NCI-H2107 (cell line): ENCODE measurements at regions not wholly inside any gene's neighbourhood (a gene's known extent, or its start where the extent isn't known, plus 50 kb on each side); places are given as distances from the start of the nearest gene placed in this dataset.
"Not testable (repeated sequence)": the region's sequence is repeated elsewhere in the genome, so short reads cannot be mapped to it uniquely, and the experiment has no call there.

Source experiments
- DNase-seq: peaks from one replicate; lab custom pipeline; 2025; lab: John Stamatoyannopoulos, UW

DNA sequence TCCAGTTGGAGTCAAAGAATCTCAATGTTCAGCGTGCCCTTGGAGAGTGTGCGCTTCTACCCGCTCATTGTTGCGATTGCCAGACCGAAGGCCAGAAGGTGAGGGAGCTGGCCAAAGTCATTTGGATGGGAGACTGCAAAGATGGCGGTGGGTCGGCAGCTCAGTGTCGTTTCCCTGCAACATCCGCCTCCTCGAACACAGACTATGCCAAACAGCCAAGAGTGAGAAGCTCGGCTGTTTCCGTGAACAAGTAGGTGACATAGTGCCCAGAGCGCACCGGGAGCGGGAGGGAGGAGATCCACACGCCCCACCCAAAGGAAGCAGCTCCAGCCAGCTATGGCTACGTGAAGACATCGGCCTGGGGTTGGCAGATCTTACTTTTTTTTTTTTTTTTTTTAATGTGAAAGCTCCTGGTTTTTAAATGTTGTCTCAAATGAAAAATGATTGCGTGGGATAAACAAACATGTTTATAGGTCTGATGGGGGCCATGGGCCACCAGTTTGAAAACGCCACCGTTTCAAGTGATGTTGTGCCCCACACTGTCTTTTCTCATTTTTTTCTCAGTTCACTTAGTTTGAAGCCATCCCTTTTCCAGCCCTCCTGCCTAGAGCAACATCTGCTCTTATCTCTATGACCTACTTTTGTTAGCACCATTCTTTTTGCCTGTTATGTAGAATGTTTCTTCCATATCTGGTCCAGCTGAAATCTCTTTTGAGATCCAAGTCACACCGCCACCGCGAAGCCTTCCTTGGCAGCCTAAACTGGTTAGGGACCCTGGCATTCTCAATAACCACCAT, 682.4 kb downstream of the RNF144A start:
- DNase-seq: no peak

DNA sequence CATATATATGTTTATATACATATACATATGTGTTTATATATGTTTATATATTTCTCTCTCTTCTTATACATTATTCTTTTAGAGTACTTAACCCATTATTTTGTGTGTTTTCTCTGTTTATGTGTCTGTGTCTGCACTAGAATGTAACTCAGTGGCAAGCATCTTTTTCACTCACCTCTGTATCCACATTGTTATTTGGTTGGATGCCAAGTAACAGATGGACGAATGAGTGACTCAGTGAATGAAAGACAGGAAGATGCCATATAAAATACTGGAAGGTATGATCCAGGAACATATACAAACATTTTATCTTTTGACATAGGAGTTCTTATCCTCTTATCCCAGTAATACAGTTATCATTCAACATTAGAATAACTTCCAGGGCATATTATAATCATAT, 684.8 kb downstream of the RNF144A start:
- no peak for DNase-seq

DNA sequence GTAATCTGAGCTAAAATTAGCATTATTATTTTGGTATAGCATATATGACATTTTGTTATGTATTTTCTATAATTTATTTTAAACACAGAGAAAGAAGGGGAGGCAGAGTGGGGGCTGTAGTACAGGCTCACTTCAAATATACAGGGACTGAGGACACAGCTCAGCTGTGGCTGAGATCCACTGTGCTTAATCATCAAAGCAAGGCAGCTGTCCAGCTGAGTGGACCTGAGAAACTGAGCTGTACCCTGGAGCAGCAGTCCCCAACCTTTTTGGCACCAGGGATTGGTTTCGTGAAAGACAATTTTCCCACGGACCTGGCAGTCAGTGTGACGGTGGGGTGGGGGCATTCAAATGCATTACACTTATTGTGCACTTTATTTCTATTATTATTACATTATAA, 687.2 kb downstream of the RNF144A start:
- no peak for DNase-seq

DNA sequence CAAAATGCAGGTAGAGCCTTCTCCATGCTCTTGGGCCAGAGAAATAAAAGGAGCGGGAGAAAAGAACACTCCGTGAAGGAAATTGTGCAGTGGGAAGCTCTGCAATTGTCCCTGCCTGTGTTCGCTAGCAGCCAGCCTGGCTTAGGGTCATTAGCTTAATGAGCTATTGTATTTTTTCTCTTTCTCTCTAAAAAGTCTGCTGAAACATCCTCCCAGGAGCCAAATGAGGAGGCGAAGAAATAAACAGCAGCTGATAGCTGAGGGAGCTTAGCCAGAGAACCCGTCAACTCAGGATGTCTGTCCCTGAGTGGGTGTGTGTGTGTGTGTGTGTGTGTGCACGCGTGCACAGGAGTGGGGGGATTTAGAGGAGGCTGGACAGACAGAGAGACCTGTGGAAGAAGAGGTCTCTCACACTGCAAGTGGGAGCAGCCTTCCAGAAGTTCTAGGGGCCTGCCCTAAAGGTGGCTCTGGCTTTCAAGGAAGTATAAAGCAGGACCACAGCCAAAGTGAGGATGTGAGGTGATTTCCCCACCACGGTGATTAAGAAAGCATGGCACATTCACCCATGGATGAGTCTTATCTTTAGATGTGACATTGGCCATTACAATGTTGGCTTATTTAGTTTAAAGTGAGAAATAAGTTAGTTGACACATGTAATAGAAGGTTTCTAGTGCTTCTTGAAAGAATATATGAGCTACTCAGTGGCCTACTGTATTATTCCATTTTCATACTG, 690.4 kb downstream of the RNF144A start:
- DNase-seq: no peak

DNA sequence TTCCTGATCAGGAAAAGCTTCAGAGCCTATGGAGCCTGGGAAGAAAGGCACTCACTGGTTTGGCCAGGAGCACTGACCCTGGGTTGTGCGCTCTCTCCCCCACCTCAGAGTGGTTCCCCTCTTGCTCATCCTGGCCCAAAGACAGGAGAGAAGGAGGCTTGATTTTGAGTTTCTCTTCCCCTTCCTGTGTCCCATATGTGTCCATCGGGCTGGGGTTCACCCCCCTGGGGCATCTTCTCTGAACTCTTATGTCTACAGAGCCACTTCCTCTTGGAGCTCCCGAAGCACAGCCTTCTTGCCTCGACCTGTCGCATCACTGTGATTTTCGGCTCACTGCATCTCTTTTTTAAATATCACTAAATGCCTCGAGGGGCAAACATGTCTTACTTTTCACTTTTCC, 692.3 kb downstream of the RNF144A start:
- DNase-seq: no peak

DNA sequence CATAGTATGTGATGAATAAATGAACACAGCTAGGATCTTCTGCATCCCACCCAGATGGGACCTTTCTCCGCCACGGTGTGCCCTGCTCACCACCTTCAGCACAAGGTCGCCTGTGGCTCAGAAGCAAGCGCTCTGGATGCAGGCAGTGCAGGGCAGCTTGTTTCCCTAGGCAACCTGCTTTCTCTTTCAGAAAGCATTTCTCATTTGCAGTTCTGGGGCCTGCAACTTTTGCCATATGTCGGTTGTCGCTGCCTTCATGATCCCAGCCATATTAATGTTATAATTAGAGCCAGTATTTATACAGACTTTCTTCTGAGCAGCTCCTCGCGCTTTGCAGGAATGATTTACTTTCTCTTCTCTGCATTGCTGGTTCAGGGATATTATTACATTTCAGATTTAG, 692.8 kb downstream of the RNF144A start:
- DNase-seq: no peak

DNA sequence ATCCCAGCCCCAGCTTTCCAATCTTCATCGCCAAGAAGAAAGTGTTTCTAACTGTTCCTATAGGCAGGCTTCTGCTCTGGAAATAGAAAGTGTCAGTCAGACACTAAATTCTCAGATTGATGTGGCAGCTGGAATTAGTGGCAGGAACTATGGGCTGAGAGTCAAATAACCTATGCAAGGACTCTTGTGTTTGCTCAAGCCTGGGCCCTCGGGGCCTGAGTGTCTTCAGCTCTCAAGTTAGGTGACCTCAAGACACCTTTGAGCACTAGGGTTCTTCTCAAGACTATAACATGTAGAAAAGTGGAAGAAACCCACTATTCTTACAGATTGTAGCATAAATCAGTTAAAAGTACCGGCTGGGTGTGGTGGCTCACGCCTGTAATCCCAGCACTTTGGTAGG, 694.5 kb downstream of the RNF144A start:
- DNase-seq: no peak

DNA sequence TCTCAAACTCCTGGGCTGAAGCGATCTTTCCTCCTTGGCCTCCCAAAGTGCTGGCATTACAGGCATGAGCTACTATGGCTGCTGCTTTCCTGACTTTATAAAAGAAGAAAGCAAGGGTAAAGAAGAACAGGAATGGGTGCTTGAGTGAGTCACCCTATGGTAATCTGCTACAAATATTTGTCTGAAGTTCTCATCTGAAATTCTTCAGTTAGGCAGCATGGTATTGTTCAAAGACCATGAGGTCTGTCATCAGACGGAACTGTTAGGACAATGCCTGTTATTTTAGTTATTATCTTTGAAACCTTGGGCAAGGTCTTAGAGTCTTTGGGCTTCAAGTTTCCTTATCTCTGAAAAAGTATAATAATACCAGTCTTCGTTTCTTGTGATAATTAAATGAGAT, 695.8 kb downstream of the RNF144A start:
- DNase-seq: no peak

DNA sequence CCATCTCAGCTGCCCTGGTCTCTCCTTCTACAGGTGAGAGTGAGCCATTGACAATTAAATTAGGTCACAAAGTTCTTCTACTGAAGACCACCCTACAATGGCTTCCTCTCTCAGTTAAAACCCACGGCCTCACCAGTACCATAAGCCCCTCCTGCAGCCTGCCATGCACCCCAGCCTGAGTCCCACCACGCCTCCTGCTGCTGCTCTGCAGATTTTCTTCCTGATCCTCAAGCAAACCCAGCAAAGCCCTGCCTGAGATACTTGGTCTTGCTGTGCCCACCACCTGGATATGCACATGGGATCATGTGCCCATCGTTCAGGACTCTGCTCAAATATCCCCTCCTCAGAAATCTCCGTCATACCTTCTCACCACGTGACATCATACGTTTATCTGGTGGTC, 696.6 kb downstream of the RNF144A start:
- no peak for DNase-seq

DNA sequence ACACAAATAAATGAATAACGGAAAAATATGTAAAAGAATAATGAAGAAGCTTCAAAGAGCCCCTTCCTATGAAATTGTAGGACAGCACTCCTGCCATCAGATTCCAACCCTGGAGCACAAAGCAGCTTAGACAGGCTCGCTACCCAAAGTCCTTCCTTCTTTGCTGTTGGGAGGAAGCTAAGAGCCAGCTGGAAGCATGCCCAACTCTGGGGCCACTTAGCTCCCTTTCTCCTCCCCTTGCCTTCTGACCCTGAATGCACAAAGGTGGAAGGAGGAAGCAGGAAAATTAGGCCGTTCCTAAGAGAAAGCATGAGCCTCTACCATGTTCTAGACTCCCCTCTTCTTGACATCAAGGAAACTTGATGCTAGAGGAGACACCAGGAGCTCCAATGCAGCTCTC, 700.8 kb downstream of the RNF144A start:
- no peak for DNase-seq

DNA sequence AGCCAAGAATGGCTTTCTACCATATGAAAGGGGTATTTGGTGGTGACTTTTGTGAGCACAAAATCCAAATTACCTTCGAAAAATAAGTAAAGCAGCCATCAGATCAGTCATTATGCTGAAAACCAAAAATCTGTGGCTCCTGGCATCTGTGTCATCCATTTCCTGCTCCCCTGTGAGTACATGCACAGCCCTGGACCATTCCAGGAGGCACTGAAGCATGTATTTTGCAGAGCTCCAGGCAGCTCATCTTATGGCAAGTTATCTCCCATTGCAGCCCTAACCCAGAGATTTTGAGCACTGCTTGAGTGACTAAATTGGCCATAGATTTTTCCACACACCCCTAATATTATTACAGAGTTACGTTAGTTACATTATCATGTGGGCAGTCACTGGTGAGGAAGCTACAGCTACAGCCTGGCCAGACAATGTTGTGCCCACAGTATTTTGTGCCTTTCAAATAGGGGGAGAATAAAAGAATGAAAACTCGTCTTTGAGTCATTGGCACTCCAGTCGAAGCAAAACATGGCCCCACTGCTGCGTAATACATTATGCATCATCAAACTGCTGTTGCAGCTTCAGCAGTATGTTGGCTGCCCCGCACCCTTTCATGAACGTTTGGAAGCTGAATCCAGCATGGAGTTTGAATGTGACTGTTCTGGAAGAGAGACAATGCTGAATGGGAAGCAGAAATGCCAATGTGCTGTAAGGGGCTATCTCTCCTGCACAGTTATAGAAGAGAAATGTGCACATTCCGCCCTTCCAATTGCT, 702.2 kb downstream of the RNF144A start:
- DNase-seq: no peak

DNA sequence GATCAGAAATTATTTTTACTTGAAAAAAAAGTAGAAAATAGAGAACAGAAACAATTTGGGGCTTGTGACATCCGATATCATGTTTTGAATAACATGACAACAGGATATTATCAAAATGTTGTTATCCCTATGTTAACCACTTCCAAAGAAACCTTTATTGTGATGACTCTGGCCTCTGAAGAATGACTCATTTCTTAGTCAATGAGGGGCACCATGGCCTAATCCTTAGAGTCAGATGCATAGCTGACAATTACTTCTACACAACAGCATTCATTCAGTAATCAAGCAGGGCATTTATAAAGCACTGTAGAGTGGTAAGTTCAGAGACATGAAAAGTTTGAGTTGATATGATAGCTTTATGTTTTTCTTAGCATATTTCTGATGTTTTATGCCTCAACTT, 703.0 kb downstream of the RNF144A start:
- DNase-seq: no peak

DNA sequence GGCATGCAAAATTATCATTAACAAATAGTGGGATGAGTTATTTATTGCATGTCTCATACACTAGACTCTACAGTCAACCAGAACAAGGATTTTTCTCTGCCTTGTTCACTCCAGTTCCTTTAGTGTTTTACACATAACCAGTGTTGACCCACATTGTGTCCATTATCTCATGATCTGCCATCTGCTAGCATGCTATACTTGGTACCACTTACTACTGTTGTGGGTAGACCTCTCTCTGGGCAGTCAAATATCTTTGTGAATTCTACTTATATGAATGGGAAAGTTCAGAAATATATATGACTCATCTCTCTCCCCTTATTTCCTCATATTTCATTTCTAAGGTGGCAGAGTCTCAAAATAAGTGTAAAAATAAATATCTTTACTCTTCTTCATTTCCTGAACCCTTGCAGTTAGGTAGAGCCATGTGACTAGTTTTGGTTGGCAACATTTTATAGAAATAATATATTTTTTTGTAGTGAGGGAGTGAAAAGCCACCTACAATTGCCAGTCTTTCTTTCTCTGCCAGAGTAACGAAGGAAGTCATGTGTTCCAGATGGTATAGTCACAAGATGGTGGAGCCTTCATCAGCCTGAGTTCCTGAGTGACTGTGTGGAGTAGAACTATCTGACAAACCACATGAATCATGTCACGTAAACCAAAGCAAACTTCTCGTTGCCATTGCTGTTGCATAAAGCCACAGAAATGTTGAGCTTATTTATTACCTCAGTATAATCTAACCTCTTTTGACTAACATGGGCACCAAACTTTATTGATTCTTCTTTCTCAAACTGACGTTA, 704.0 kb downstream of the RNF144A start:
- no peak for DNase-seq

DNA sequence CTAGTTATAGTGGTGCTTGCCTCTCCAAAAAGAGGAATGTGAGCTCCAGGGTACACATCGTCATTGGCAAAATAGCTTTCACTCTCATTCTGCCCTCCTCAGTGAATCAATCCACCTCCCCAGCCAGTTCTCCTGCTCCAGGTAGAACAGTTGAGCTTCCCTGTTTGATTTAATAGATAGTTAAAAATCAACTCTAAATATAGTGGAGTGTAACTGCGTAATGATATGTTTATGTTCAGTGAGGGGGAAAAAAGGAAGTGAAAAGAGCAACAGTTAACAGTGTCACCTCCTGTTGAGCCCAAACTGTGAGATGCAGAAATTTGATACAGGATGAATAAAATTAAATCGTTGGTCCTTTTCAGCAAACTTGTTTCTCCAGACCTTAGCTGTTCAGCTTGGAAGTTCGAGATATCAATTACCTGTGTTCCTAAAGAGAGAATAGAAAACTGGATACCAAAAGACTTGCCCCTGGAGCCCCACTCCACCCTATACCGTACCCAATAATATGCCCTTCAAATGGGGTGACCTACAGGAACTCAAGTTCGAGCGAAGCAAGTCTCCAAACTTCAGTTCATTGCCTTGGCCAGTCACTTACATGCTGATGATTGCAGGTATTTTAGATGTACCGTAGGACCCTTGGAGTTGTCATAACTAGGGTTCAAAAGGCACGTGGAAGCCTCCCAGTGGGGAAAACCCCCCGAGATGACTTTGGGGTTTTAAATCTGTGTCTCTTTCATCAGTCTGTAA, 708.4 kb downstream of the RNF144A start:
- DNase-seq: no peak

DNA sequence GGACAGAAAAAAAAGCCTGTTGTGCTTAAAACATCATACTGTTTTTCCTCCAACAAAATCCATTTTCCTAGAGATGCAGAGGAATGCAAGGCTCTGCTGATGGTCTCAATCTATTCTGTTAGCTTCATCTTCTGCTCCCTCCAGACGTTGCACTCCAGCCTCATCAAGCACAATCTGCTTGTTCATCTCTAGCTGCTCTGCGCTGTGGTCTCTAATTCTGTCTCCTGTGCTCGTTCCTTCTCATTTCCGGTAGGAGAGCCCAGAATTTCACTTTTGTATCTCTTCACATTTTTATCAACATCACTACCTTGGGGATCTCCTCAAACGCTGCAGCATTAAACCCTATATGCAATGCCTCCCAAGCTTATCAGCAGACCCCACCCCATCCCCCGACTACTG, 708.9 kb downstream of the RNF144A start:
- DNase-seq: no peak

DNA sequence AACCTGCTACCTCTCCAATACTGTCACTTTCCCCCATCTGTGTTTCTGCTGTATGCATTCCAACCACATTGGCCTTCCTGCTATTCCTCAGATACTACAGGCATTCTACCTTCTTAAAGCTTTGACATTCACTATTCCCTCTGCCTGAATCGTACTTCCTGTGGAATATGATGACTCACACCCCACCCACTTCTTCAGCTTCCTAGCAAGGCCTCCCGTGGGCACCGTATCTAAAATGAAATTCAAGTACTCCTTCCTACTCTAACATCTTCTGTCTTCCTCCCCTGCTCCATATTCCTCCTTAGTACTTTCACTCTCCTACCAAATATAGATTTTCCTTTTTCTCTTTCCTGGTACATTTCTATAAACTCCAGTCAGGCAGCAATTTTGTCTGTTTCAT, 710.4 kb downstream of the RNF144A start:
- no peak for DNase-seq

DNA sequence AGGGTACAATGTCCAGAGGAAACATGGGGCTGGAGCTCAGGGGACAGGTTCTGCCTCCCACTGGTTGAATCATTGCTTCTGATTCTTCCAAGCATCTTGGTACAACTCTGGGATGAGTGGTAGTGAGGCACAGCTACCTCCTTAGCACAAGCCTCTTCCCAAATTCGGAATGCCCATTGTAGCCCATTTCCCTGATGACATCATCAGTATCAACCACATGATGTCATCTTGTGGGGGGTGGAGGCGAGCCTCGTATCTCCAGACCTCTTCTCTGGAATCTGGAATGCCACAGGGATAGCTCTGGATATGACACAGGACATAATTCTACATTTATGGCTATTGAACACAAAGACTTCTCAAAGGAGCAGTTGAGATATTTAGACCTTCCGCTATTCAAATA, 715.2 kb downstream of the RNF144A start:
- no peak for DNase-seq

DNA sequence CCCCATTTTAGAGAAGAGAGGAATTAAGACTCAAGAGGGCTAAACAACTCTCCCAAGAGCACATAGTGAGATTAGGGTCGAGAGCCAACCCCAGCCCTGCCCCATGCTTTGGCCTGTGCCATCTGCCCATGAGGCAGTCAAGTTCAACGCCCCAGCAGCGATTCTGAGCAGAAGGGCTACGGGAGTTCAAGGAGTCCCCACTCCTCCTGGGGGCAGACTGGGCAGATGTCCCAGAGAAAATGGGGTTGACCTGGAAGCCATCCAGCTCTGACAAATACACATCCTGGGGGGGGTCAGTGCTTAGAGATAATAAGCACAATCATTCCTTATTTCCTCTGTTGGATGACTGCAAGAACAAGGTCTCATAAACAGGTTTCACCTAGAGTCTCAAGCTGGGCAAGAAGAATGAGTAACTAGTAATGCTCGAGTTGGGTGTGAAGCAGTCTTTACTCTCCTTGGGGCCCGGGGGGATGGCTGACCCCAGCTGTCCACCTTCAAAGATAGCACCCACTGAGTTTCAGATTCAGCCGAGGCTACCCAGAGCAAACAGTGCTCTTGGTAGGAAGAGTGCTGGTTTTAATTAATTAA, 716.4 kb downstream of the RNF144A start:
- no peak for DNase-seq

DNA sequence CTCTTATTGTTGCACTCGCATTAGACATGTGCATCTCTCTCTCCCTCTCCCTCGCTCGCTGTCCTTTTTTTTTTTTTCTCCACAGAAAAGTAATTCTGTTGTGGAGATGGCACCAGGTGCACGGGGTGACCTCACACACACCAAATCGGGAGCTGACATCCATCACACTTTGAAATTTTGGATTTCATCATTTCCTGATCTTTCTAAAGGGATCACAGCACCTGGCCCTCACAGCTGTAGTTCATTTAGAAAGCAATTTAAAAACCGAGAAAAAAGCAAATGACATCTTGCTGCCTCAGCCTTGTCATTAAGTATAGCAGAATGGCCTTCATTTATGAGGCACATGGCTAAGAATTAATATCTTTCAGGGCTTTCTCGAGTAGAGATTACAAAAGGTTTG, 717.2 kb downstream of the RNF144A start:
- DNase-seq: peak; percentile 64

DNA sequence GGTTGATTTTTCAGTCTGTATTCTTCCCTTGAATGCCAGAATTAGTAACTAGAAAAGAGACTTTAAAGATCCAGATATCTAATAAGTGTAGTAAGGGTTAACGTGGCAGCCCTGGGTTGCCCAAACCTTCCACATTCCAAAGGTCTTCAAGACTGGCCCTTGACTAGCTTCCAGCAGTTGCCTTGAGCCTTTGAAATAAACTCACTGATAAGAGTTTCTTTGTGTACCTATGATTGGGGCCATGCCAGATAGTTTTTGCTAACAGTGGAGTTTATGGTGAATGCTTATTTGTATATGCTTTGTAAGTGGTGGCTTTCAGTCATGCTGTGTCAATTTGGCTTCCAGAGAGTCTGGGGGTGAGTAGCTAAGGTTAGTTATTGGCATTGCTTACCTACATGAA, 722.3 kb downstream of the RNF144A start:
- DNase-seq: no peak

DNA sequence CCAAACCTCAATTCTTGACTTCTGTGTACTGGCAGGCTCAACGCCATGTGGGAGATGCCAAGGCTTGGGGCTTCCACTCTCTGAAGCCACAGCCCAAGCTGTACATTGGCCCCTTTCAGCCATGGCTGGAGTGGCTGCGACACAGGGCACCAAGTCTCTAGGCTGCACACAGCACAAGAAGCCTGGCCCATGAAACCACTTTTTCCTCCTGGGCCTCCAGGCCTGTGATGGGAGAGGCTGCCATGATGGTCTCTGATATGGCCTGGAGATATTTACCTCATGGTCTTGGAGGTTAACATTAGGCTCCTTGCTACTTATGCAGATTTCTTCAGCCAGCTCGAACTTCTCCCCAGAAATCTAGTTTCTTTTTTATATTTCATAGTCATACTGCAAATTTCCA, 724.1 kb downstream of the RNF144A start:
- not testable (repeated sequence) for DNase-seq
